MM.1S (cell line): ENCODE measurements at regions not wholly inside any gene's neighbourhood (a gene's known extent, or its start where the extent isn't known, plus 50 kb on each side); places are given as distances from the start of the nearest gene placed in this dataset.
A peak's percentile ranks its signal among the peaks of the same experiment; 100 is the strongest.

Source experiments
- DNase-seq: peaks from one replicate; pipeline ENCODE4 v3.0.0-alpha.2; 2015
- H2AFZ ChIP-seq: fragments of 300-600 bp; sonication (generic); 2 replicates; pipeline ENCODE4 v1.6.0; 2016; ENCODE audit warnings: antibody characterized with exemption, low read length
- H3F3A ChIP-seq: fragments of 300-600 bp; sonication (generic); 2 replicates; pipeline ENCODE4 v1.6.1; 2016; ENCODE audit warnings: mild to moderate bottlenecking, antibody characterized with exemption, low read length, moderate library complexity, mixed read lengths; ENCODE audit not compliant: insufficient read depth
- H3K27ac ChIP-seq: fragments of 300-600 bp; sonication (generic); 2 replicates; pipeline ENCODE4 v1.5.1; 2016; ENCODE audit warnings: mild to moderate bottlenecking, low read length
- H3K27me3 ChIP-seq: fragments of 300-600 bp; sonication (generic); replicated peaks from 2 replicates; pipeline ENCODE4 v1.6.0; 2016; ENCODE audit warnings: low read length; ENCODE audit not compliant: insufficient read depth
- H3K36me3 ChIP-seq: fragments of 300-600 bp; sonication (generic); replicated peaks from 2 replicates; pipeline ENCODE4 v1.6.1; 2016; ENCODE audit warnings: mild to moderate bottlenecking, low read length, mixed read lengths; ENCODE audit not compliant: insufficient read depth
- H3K4me1 ChIP-seq: fragments of 300-600 bp; sonication (generic); 2 replicates; pipeline ENCODE4 v1.6.1; 2016; ENCODE audit warnings: low read length, mixed read lengths
- H3K4me2 ChIP-seq: fragments of 300-600 bp; sonication (generic); 2 replicates; pipeline ENCODE4 v1.6.0; 2016; ENCODE audit warnings: low read depth, low read length
- H3K4me3 ChIP-seq: fragments of 300-600 bp; sonication (generic); 2 replicates; pipeline ENCODE4 v1.5.1; 2016; ENCODE audit warnings: low read length, mixed read lengths
- H3K79me2 ChIP-seq: fragments of 300-600 bp; sonication (generic); 2 replicates; pipeline ENCODE4 v1.6.1; 2016; ENCODE audit warnings: mixed run types, low read length, mixed read lengths
- H3K9ac ChIP-seq: fragments of 300-600 bp; sonication (generic); 2 replicates; pipeline ENCODE4 v1.6.1; 2016; ENCODE audit warnings: low read length, mixed read lengths
- H3K9me2 ChIP-seq: fragments of 300-600 bp; sonication (generic); replicated peaks from 2 replicates; pipeline ENCODE4 v1.6.1; 2016; ENCODE audit warnings: mild to moderate bottlenecking, low read length, mixed read lengths; ENCODE audit not compliant: insufficient read depth
- H3K9me3 ChIP-seq: fragments of 300-600 bp; sonication (generic); replicated peaks from 2 replicates; pipeline ENCODE4 v1.6.1; 2016; ENCODE audit warnings: mild to moderate bottlenecking, low read length, mixed read lengths; ENCODE audit not compliant: insufficient read depth
- H4K20me1 ChIP-seq: fragments of 300-600 bp; sonication (generic); 2 replicates; pipeline ENCODE4 v1.6.1; 2016; ENCODE audit warnings: mild to moderate bottlenecking, low read length, moderate library complexity, mixed read lengths; ENCODE audit not compliant: insufficient read depth
- CTCF ChIP-seq: fragments of 300-600 bp; sonication (generic); IDR thresholded peaks from 2 replicates; pipeline ENCODE4 v1.5.1; 2016; ENCODE audit warnings: antibody characterized with exemption, low read length, mixed read lengths
- EZH2 ChIP-seq: fragments of 300-600 bp; sonication (generic); optimal IDR thresholded peaks from 2 replicates; pipeline ENCODE3; 2017; ENCODE audit warnings: low read depth, mild to moderate bottlenecking, antibody characterized with exemption, low read length, mixed read lengths
- EZH2phosphoT487 ChIP-seq: fragments of 300-600 bp; sonication (generic); IDR thresholded peaks from 2 replicates; pipeline ENCODE4 v1.6.1; 2018; ENCODE audit warnings: antibody characterized with exemption, low read length

- Histone ChIP-seq H3K27me3 (no peaks in the 10 kb centered on the region), H2AFZ (no peak overlapping the region), H3K4me2 (no peak overlapping the region), H3K27ac (no peak overlapping the region), H3K9me2 (no peaks in the 10 kb centered on the region), H3K9ac (no peak overlapping the region), H4K20me1 (no peaks in the 10 kb centered on the region), H3K9me3 (no peaks in the 10 kb centered on the region), H3K4me1 (peaks cover 16% of the 10 kb centered on the region), H3K36me3 (no peaks in the 10 kb centered on the region), H3K79me2 (no peaks in the 10 kb centered on the region), H3F3A (peaks cover 6% of the 10 kb centered on the region; the same call in 1 of the 2 replicates), H3K4me3 (no peak overlapping the region)
- TF ChIP-seq EZH2 (no peak), EZH2phosphoT487 (no peak), CTCF (no peak)
- no peak for DNase-seq
These were observed 212.3 kb upstream of the NUDT4 start for GRCh38 chr12:93165384-93165932.

- Histone ChIP-seq H3K9ac (peak overlapping the region; percentile 16), H3K4me2 (peak overlapping the region; percentile 77), H3K4me3 (peak overlapping the region; percentile 35; the same call in 1 of the 2 replicates), H3K36me3 (no peaks in the 10 kb centered on the region), H3K9me3 (no peaks in the 10 kb centered on the region), H4K20me1 (no peaks in the 10 kb centered on the region), H3K9me2 (no peaks in the 10 kb centered on the region), H2AFZ (peak overlapping the region; percentile 1; the same call in 1 of the 2 replicates), H3K27me3 (no peaks in the 10 kb centered on the region), H3F3A (peaks cover 6% of the 10 kb centered on the region; the same call in 1 of the 2 replicates), H3K27ac (peak overlapping the region; percentile 47; the same call in 1 of the 2 replicates), H3K4me1 (peaks cover 16% of the 10 kb centered on the region), H3K79me2 (no peaks in the 10 kb centered on the region)
- TF ChIP-seq EZH2 = no peak
- no peak for TF ChIP-seq EZH2phosphoT487
- no peak for TF ChIP-seq CTCF
- DNase-seq = no peak
These were observed 211.0 kb upstream of the NUDT4 start for GRCh38 chr12:93166541-93167307.

GRCh38 chr12:93167331-93167730 is 210.4 kb upstream of the NUDT4 start:
- H3K27me3 ChIP-seq = no peaks in the 10 kb centered on the region
- H3K4me2 ChIP-seq = peak overlapping the region; percentile 77
- H3K9me3 ChIP-seq = no peaks in the 10 kb centered on the region
- H3K79me2 ChIP-seq = no peaks in the 10 kb centered on the region
- H4K20me1 ChIP-seq = no peaks in the 10 kb centered on the region
- peaks cover 16% of the 10 kb centered on the region for H3K4me1 ChIP-seq
- peak overlapping the region; percentile 47; the same call in 1 of the 2 replicates for H3K27ac ChIP-seq
- DNase-seq = no peak
- peak overlapping the region; percentile 35; the same call in 1 of the 2 replicates for H3K4me3 ChIP-seq
- TF ChIP-seq EZH2phosphoT487 = no peak
- TF ChIP-seq CTCF = no peak
- TF ChIP-seq EZH2 = no peak
- H2AFZ ChIP-seq = peak overlapping the region; percentile 1; the same call in 1 of the 2 replicates
- no peak overlapping the region; the same call in 1 of the 2 replicates for H3K9ac ChIP-seq
- H3K36me3 ChIP-seq = no peaks in the 10 kb centered on the region
- H3K9me2 ChIP-seq = no peaks in the 10 kb centered on the region
- H3F3A ChIP-seq = peaks cover 6% of the 10 kb centered on the region; the same call in 1 of the 2 replicates
